GM10248 (cell line): ENCODE measurements at regions not wholly inside any gene's neighbourhood (a gene's known extent, or its start where the extent isn't known, plus 50 kb on each side); places are given as distances from the start of the nearest gene placed in this dataset.

Experiments
- CTCF ChIA-PET: fragments of 300-600 bp; sonication (Branson Sonifier 250); formaldehyde crosslinking; extraction: SDS; loops from one replicate; lab custom pipeline; 2021; ENCODE audit warnings: antibody characterized with exemption; lab: Yijun Ruan, JAX
- POLR2A ChIA-PET: fragments of 350-650 bp; sonication (Branson Sonifier 250); formaldehyde crosslinking; extraction: SDS; loops from one replicate; lab custom pipeline; 2020; ENCODE audit warnings: antibody characterized with exemption; lab: Yijun Ruan, JAX
- DNase-seq: peaks from one replicate; pipeline ENCODE4 v3.0.0; 2012; ENCODE audit errors: extremely low spot score
- CTCF ChIP-seq: IDR thresholded peaks from 2 replicates; pipeline ENCODE4 v1.5.1; 2012; ENCODE audit warnings: mild to moderate bottlenecking, low read depth; ENCODE audit errors: extremely low read depth, missing control alignments, control extremely low read depth

DNA sequence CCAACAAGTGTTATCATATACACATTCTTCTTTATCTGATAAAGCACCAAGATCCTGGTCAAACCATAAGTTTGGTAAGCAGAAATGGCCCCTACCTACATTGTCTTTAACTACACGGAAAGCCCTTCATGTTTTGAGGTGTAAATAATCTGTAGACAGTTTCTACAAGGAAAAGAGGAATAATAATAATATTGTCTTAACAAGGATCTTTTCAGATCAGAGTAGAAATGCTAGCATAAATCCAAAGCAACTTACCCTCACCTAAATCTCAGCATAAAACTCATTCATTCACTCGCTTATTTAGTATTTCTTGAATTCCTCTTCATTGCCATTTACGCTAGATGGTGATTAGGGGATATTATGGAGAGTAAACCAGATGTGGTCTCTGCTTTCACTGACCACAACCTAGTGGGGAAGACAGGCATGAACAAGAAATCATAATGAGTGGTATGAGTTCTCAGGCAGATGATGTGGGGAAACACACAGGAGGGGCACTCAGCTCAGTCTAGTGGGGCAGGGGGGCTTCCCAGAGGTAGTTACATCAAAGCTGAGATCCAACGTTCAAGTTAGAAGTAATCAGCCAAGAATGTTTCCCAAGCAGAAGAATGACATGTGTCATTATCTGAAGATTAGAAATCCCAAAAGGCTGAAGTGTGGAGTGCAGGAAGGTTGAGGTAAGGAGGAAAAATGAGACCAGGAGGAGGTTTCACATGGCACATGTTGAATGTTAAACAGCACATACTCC lies 65.4 kb upstream of the ZC3H12C start:
- CTCF ChIA-PET, result interaction anchor here (0.7 to 2.3 kb wide), 12 partner anchors 12 to 174 kb away, joined by 3 to 7 read pairs (median 4); no protein-coding TSS in a partner anchor
- POLR2A ChIA-PET, result interaction anchor here (0.6 to 2.1 kb wide), 4 partner anchors 28 to 83 kb away, joined by 3 to 7 read pairs (median 4); no protein-coding TSS in a partner anchor
- no peak for DNase-seq
- no peak for TF ChIP-seq CTCF

- TF ChIP-seq CTCF, result no peak
- POLR2A ChIA-PET, result no interaction called here
- DNase-seq, result no peak
- CTCF ChIA-PET, result interaction anchor here (0.8 to 1.6 kb wide), 6 partner anchors 11 to 82 kb away, joined by 3 to 6 read pairs (median 4); no protein-coding TSS in a partner anchor
These were observed 64.3 kb upstream of the ZC3H12C start for GRCh38 chr11:110028921-110029320.

DNA sequence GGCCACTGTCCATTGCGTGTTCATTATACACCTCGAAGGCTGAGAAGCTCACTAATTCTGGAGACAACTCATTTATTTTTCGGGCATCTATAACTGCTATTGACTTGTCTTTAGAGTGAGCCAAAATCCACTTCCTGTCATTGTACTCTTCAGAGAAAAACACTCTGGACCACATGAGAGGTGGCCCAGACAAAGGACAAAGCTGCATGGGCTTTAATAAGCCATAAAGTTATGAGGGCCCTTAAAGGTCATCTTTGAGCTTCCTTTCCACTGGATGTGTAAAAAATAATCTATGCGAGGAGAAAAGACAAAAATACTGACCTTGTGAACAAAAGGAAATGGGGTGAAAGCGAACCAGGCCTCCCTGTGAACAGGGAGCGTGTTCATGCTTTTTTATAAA lies 63.5 kb upstream of the ZC3H12C start:
- ChIA-PET POLR2A (no interaction called here), CTCF (interaction anchor here (1.0 to 1.6 kb wide), 4 partner anchors 10 to 83 kb away, joined by 3 to 6 read pairs (median 4); no protein-coding TSS in a partner anchor)

DNA sequence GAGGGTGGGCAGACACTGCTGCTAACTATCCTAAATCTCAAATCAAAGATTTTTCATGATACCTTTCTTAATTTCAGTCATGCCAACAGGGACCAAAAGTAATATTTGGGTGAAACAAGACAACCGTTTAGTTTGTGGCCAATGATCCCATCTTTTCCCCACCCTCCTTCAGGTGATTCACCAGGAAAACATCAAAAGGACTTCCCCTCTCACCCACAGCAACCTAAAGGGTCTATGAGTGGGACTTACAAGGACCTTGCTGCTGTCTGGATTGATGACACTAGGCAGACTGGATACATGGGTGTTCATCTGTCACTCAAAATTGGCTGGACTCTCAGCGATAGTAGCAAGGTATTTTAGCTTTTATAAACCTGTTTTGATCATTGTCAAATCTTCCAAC lies 62.0 kb upstream of the ZC3H12C start:
- DNase-seq, result no peak
- ChIA-PET POLR2A (no interaction called here), CTCF (interaction anchor here (1.0 to 1.9 kb wide), 4 partner anchors 8 to 178 kb away, joined by 3 to 4 read pairs (median 4); no protein-coding TSS in a partner anchor)
- TF ChIP-seq CTCF, result no peak

More for the DNA sequence above, 63.5 kb upstream of the ZC3H12C start:
- no peak for TF ChIP-seq CTCF
- DNase-seq, result no peak

DNA sequence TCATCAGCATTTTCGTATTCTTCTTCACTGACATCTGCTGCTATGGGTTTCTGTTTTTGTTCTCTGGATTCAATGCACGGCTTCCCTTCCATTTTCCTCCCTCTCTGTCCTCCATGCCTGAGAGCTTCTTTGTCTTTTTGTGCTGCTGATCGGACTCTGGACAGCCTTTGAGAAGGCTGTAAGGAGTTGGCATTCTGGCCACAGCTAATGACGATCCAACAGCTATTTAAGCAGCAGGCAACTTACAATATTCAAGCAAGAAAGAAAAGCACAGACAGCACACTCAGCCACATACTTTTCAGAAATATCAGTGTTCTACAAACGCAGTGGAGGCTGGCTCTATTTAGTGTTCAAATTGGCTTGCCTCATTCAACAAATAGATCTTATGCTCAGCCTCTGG lies 60.9 kb upstream of the ZC3H12C start:
- CTCF ChIA-PET, result interaction anchor here (0.7 to 1.9 kb wide), 3 partner anchors 33 to 180 kb away, joined by 3 to 4 read pairs (median 4); no protein-coding TSS in a partner anchor
- POLR2A ChIA-PET, result no interaction called here
- TF ChIP-seq CTCF, result no peak
- DNase-seq, result no peak

GRCh38 chr11:110032957-110033570 lies 60.1 kb upstream of the ZC3H12C start:
- TF ChIP-seq CTCF, result no peak
- DNase-seq, result no peak
- CTCF ChIA-PET, result no interaction called here
- POLR2A ChIA-PET, result no interaction called here
